Hippocampal formation (tissue), 2 donors: ENCODE measurements at regions not wholly inside any gene's neighbourhood (a gene's known extent, or its start where the extent isn't known, plus 50 kb on each side); places are given as distances from the start of the nearest gene placed in this dataset.

ENCODE experiments used
- DNase-seq, 2 donors: peaks; one replicate each; lab custom pipeline; 2025; lab: John Stamatoyannopoulos, UW

DNA sequence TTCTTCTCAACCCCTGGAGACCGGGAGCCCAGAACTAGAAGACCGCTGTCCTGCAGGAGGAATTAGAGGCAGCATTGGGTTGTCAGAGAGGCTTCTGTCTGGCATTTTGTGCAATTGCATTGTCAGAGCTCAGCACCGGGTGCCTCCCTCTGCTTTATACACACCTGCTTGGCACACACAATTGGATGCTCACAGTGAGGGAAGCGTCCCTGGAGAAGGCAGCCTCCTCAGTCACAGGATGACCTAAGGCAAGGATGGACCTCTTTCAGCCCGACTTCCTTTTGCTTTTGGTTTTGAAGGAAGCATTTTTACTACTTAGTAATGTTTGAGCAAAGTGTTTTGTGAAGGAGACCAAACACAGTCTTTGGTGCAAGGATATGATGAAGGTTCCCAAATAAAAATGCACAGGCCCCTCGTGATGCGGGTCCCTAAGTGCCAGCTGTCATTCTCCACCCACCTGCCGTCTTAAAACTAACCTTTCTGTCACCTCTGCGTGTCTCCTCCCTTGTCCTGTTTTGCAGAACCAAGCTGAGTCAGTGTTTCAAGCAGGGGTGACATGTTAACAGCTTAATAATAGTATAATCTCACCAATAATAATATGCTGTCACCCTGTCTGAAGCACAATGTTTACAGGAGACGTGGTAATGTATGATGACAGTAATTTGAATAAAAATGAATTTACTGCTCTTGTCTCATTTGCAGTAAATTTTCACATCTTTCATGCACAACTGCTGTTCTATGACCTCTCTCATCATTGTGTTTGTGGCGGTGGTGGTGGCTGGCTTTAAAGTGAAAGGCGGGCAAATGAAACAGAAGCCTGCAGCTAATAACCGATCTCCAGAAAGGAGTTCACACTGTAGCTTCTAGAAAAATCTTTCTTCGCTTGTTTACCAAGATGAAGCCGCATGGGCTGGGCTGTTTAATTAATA is 430.2 kb upstream of the MKI67 start:
- no peak for DNase-seq

- DNase-seq, result no peak
Observed at GRCh38 chr10:128557149-128557710, 431.0 kb upstream of the MKI67 start.

GRCh38 chr10:128560406-128560805 is 434.2 kb upstream of the MKI67 start:
- no peak for DNase-seq

- DNase-seq, result no peak
Observed at GRCh38 chr10:128560993-128561392, 434.8 kb upstream of the MKI67 start.

- DNase-seq, result no peak
Observed at GRCh38 chr10:128563387-128563786, 437.2 kb upstream of the MKI67 start.

- DNase-seq, result no peak
Observed at GRCh38 chr10:128563904-128564303, 437.7 kb upstream of the MKI67 start.

- no peak for DNase-seq
Observed at GRCh38 chr10:128566361-128566968, 440.2 kb upstream of the MKI67 start.

- DNase-seq, result no peak
Observed at GRCh38 chr10:128567551-128567950, 441.3 kb upstream of the MKI67 start.

DNA sequence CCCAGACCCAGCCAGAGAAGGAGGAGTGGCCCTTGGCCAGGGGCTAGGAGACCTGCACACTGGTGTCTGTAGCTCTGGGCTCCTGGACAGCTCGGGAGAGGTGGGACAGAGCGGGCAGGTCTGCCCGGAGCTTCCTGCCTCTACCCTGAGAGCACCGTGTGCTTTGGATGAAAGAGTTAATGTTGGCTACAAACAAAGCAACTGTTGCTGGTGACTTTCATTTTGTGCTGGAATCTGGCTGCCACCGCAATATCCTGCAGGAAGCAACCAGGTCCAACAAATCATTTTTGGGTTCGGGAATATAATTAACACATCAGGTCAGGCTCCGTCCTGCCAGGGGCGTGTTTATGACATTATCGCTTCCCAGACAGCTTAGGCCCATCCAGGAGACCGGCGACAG is 441.8 kb upstream of the MKI67 start:
- no peak for DNase-seq

DNA sequence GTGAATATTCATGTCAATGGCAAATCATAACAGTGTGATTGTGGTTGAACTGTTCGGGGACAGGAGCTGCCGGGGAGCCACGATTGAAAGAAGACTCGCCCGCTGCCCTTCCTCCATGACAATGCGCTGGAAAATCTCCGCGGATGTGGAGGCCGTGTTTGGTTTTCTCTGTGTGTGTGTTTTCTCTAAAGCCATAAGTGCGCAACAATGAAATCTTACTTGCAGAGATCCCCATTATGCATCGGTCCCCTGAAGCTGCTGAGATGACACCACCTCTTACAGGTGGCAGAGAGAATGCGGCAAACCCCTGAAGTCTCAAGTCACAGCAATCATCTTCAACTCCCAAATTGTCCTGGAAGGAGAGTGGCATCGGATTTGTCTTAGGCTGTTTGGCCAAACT is 442.3 kb upstream of the MKI67 start:
- no peak for DNase-seq

DNA sequence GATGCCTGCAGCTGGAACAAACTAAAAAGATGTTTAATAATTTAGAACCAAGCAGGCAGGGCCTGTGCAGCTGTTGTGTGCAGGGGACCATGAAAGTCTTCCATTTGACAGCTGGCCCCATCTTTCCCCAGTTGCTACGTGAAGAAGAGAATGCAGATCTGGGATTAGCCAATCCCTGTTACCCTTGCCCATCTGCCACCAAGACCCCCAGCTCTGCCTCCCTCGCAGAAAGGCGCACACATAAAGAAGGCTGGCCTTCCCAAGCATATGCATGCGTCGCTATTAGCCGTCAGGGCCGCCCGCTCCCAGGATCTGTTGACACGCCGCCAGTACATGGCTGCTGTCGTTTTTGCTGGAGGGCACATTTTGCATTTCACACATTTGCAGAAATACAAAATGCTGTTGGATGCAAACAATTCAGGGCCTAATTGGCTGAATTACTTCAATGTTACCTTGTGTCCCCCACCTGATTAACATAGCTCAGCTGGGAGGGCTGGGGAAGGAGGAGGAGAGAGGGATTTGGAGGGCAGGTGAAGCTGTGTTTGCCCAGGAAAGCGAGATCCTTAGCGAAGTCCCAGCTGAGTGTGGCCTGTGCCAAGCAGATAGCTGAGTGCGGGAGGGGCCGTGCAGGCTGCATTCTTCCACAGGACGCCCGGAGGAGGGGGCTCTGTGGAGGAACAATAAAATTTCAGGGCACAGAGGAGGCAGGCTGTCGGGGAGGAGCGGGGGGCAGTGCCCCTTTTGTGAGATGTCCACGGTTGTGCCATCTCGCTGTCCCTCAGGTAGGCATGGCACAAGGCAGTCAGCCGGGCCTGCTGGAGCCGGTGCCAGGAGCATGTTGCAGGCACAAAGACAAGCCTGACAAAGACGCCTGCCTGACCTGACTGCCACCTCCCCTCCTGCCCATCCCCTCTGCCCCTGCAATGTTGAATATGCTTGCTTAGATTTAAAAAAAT is 443.0 kb upstream of the MKI67 start:
- DNase-seq, result no peak

- no peak for DNase-seq
Observed at GRCh38 chr10:128570319-128570995, 444.2 kb upstream of the MKI67 start.

- DNase-seq, result no peak
Observed at GRCh38 chr10:128571071-128571470, 444.8 kb upstream of the MKI67 start.

GRCh38 chr10:128571745-128572144 is 445.5 kb upstream of the MKI67 start:
- no peak for DNase-seq

DNA sequence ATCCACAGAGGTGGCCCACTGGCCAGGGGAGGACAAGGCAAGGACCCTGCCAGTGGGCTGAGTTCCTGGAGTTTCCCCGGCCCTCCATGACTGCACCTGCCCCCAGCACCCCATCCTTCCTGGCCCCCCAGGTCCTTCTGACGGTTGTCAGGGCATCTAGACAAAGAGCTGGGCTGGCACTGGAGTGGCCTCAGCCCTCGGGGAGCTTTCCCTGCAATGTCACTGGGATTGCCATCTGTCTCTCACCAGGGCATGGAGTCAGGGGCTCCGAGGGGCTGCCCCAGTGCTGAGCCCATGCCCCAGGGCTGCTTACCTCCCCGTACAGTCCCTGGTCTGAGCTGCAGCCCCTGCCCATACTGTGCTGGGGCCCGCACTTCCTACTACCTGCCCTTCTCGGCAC is 446.5 kb upstream of the MKI67 start:
- no peak for DNase-seq

DNA sequence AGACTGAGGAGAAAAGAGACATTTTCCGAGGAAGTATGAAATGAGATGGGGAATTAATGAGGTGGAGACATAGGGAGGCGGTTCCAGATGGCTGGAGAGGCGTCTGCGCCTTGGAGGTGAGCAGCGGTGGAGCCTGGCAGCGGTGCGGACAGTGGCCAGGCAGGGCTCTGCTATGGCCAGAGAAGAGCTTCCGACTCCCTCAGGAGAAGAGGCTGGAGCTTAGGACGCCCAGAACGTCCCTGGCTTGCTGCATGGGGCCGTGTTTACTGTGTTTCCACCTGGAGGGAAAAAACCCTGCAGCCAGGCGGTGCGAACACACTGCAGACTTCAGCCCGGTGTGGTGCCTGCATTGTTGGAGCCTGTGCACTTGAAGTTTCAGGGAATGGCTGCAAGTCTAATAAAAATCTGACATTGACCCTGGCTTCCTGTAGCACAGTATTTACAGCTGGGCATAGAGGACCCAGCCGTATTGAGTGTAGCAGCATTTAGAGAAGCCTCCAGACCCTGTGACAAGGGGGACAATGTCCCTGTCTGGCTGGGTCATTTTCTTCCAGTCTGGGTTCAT is 447.1 kb upstream of the MKI67 start:
- DNase-seq, result no peak

- DNase-seq, result no peak
Observed at GRCh38 chr10:128573986-128574385, 447.8 kb upstream of the MKI67 start.

- no peak for DNase-seq
Observed at GRCh38 chr10:128574581-128575210, 448.5 kb upstream of the MKI67 start.

DNA sequence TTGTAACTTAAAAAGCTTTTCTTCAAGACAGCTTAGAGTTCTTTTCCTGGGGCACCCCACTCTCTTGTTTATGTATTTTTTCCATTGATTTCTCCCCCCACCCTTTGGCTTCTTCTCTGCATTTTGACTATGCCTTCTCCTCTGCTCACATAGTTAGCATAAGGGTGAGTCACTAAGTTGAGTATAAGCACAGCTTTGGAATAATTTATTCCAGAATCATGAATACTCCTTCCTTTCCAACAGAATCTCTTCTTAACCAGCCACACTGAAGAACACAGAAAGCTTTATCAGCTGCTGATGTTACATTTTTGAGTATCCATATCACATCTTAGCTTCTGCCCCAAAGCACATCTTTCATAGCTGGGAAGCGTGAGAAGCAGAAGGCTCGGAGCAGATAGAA is 449.5 kb upstream of the MKI67 start:
- DNase-seq, result no peak

DNA sequence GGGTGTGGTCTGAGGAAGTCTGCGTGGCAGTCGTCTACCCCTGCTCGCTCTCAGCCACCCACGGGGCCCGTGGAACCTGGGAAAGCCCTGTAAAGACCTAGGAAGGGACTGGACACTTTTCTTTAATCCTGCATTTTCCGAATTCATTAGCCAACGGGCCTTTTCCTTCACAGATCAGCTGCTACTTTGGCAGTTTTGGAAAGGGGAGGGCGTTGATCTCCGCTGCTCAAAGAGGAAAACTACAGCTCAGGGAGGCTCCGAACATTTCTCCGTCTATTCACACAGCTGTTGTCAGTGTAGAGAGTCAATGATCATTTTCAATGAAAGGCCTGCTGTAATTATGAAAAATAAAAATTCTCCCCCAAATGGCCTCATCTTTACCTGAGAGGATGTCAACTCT is 450.1 kb upstream of the MKI67 start:
- DNase-seq, result no peak
